Stimulated activated CD8-positive, alpha-beta memory T cell treated with anti-CD3 and anti-CD28 coated beads, Interleukin-4, amount 100 ng/mL, for 48 hours (primary cell): ENCODE measurements at regions not wholly inside any gene's neighbourhood (a gene's known extent, or its start where the extent isn't known, plus 50 kb on each side); places are given as distances from the start of the nearest gene placed in this dataset.
A peak's percentile ranks its signal among the peaks of the same experiment; 100 is the strongest.
"Not testable (repeated sequence)": the region's sequence is repeated elsewhere in the genome, so short reads cannot be mapped to it uniquely, and the experiment has no call there.

Experiments
- DNase-seq: peaks from one replicate; pipeline ENCODE4 v3.0.0-alpha.2; 2020

DNA sequence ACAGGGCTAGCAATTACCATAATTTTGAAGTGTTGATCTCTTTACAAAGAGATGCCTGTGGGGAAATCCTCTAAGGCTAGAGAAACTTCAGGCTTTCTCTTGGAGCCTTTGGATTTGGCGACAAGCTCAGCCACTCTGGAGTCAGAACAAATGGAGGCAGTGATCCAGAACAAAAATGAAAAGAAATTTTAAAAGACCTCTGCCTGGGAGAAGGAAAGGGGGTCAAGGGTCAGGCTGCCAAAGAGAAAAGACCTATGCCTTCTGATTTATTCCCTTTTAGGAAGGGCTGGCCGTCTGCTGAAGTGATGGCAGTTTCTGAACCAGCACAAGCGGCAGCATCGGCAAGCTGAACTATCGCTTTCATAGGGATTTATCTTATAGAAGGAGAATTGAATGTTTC lies 140.8 kb upstream of the SFRP2 start:
- no peak for DNase-seq

DNA sequence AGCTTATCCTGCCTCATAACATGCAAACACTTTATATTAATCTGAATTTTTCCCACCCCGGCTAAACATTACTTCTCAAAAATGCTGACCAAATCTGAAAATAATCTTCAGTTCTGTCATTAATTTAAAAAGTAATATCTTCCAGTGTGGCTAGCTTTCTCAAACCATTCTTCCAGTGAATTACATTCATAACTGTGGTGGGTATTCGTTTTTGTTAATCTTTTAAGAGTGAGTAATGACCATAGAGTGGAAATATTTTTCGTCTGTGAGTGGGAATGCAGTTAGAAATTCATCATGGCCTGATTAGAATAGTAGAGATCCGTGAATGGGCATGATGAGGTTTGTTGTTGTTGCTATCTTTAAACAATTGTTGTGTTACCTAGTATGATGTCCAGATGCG lies 138.6 kb upstream of the SFRP2 start:
- DNase-seq, result no peak

DNA sequence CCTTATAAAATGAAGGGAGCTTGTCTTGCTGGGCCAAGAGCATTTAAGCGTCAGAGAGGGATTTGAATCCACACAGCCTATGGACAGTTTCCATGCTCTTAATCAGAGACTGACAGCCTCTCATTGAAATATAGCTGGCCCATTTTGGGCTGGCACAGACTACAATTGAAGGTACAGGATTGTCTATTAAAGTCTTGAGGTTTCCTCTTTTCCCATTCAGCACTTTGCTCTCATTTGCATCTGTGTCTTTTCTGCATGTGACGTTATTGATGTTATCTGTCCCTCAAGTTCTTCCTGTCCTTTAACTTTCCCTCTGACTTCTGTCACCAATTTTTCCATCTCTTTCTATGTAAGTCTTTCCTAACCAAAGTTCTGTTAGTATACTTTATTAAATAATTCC lies 133.3 kb upstream of the SFRP2 start:
- DNase-seq, result no peak

DNA sequence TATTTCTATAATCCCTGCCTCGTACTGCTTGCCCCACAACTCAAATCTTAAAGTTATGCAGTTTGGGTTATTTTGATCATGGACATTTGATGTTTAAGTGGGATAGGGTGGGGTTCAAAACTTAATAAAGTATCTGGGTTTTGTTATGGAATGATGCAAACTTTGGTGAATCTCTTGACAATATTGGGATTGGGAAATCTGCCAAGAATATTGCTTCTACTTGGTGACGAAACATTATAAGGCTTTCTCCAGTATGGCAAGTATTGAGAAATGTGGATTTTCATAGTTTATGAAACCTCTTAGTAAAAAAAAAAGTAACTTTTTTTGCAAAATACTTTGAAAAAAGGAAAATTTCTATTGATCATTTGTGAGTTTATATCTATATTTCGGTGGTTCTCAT lies 130.8 kb upstream of the SFRP2 start:
- DNase-seq, result no peak

DNA sequence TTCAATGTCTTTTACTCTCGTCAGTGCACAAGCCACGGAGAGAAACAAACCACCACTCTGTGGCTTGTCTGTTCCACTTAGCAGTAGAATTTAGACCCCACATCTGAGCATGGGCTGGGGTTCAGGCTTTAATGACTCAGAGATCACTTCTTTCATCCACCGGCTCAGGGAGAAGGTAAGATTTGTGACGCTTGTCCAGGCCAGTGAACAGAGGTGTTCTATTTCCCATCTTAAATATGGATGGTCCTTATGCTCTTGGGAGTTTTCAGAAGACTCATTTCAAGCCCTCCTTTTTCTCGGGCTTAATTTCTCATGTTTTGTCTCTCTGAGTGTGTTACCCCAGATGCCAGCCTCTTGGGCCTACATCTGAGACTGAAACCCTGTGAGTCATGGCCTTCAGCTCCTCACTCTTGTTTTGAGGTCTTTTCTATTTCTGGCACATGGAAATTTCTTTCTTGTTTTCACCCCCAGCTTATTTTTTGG lies 127.4 kb upstream of the SFRP2 start:
- DNase-seq, result peak; percentile 53

DNA sequence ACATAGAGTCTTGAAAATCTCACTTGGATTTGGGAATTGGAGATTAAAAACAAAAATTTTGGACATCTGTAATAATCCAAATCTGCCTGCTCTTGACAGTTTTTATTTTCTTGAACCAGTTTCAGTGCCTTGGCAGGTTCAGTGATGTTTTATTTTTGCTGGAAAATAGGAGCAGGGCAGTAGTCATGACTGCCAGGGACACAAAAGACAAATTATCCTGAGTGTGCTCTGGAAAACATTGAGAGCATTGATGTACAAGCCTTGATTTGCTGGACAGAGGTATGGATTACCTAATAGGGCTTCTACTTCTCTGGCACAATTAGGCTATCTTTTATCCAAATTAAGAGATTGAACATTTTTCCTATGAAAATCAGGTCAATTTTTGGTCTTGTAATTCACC lies 123.4 kb upstream of the SFRP2 start:
- no peak for DNase-seq

- no peak for DNase-seq
Measured at GRCh38 chr4:153909672-153910071, 120.8 kb upstream of the SFRP2 start.

- DNase-seq, result no peak
Measured at GRCh38 chr4:153906231-153906630, 117.3 kb upstream of the SFRP2 start.

DNA sequence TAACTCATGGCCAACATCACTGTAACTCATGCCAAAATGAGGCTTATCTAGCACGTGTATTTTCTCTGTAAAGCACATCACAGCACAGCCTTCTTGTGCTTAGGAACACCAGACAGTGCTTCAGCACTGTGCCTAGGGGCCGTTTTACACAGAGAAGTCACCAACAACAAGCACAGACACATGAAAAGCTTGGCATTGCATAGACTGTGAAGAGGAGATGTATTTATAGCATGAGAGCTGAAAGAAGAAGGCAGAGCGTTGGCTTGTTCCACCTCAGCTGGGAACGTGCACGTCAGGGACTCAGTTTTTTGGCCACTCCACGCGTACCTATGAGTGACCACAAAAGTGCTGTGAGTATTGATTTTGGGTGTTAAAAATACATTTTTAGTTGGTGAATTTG lies 116.3 kb upstream of the SFRP2 start:
- DNase-seq, result no peak

DNA sequence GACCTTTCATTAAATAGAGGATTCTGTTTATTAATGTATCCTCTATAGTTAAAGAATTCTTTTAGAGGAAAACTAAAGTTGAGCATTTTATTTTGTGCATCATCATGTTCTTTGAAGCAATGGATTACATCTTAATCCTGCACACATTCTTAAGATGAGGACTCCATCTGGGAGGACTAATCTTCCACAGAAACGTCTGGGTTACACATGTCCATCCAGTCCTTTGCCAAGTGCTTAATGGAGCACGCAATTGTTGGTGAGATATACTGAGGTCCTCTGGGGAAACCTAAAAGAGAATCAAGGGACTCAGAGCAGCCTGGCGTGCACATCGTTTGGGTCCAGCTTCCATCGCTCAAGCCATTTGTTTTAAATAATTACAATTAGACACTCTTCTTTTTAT lies 115.1 kb upstream of the SFRP2 start:
- DNase-seq, result no peak

DNA sequence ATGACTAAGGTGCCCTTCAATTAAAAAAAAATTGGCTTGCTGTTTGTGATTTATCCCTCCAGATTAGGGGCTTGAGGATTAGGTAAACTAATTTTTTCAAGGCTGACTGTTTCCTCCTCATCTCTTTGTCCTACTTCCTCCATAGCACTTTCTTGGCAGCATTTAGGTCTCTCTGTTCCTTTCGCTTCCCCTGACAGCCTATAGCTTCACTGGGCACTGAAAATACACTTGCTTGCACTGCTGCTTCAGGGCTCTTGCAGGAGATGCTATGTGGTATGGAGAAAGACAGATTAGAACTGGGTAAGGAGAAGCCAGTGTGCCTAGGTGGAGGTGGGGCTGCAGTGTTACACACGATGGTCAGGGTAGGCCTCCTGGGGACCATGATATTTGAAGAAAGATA lies 112.3 kb upstream of the SFRP2 start:
- DNase-seq, result no peak

DNA sequence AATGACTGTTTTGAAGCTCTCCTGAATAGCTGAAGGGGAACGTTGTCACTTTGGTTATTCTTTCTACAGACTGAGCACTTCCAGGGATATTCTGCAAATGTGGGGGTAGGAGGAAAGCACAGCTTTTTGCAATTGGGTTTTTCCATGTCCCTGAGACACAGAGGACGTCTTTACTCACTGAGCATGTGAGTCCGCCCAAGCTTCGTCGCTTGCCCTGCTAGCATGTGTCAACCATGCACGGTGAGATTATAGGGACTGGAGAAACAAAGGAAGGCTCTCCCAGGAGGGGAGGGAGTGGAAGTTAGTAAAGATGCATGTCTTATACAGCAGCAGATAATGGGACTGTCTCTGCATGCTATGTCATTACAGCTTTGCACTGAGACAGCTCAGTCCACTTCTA lies 111.5 kb upstream of the SFRP2 start:
- DNase-seq, result no peak

GRCh38 chr4:153890761-153891160 lies 101.9 kb upstream of the SFRP2 start:
- no peak for DNase-seq

GRCh38 chr4:153887217-153887616 lies 98.3 kb upstream of the SFRP2 start:
- DNase-seq, result no peak

- no peak for DNase-seq
Measured at GRCh38 chr4:153884325-153884724, 95.4 kb upstream of the SFRP2 start.

DNA sequence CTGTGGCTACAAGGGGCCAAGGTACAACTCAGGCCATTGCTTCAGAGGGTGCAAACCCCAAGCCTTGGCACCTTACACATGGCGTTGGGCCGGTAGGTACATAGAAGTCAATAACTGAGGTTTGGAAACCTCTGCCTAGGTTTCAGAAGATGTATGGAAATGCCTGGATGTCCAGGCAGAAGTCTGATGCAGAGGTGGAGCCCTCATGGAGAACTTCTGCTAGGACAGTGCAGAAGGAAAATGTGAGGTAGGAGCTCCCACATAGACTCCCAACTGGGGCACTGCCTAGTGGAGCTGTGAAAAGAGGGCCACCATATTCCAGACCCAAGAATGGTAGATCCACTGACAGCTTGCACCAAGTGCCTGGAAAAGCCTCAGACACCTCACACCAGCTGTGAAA lies 92.1 kb upstream of the SFRP2 start:
- DNase-seq, result no peak

GRCh38 chr4:153877898-153878297 lies 89.0 kb upstream of the SFRP2 start:
- no peak for DNase-seq

- DNase-seq, result no peak
Measured at GRCh38 chr4:153873741-153874140, 84.9 kb upstream of the SFRP2 start.

GRCh38 chr4:153866766-153867165 lies 77.9 kb upstream of the SFRP2 start:
- DNase-seq, result not testable (repeated sequence)

DNA sequence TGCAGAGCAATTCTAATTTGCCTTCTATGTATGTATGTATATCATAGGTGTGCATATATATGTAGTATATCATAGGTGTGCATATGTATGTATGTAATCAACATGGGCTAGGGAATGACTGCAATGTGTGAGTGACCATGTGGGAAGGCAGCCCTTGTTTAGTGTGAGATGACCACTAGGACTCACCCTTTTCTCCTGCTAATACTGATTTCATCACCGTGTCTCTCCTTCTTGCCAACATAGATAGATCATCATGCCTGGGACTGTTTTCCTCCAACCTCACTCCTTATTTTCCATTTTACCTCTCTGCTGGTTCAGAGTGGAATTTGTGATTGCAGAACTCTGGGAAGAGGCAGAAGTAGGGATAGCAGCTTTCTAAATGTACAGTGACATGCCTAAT lies 63.6 kb upstream of the SFRP2 start:
- no peak for DNase-seq

GRCh38 chr4:153850533-153851280 lies 61.8 kb upstream of the SFRP2 start:
- no peak for DNase-seq

- no peak for DNase-seq
Measured at GRCh38 chr4:153844144-153844543, 55.3 kb upstream of the SFRP2 start.
